ENCODE measurements at regions not wholly inside any gene's neighbourhood (a gene's known extent, or its start where the extent isn't known, plus 50 kb on each side); places are given as distances from the start of the nearest gene placed in this dataset.

GRCh38 chr16:31807086-31807485, 66.5 kb upstream of the ZNF267 start:
- no peak overlapping the region for H2AFZ ChIP-seq (ENCODE audit: low read depth, low read length, poor library complexity, severe bottlenecking)
- no peaks in the 10 kb centered on the region for H4K20me1 ChIP-seq (ENCODE audit: insufficient read depth)
- H3K79me2 ChIP-seq (ENCODE audit: insufficient read depth, low read length): no peaks in the 10 kb centered on the region
- no peaks in the 10 kb centered on the region for H3K4me1 ChIP-seq (ENCODE audit: control insufficient read depth in 1 of 2, insufficient read depth in 2 of 2, low read length in 2 of 2)
- no peak overlapping the region for H3K9ac ChIP-seq (ENCODE audit: low read length)
- no peak overlapping the region for H3K27ac ChIP-seq (ENCODE audit: low read depth, low read length)
- TF ChIP-seq EZH2phosphoT487 (IDR thresholded peaks at IDR 0.05; ENCODE audit: borderline replicate concordance): no peak
- no peak for TF ChIP-seq ZNF274 (IDR thresholded peaks at IDR 0.05; ENCODE audit: low read depth, low read length)
- TF ChIP-seq YY1 (IDR thresholded peaks at IDR 0.05; ENCODE audit: extremely low read depth, insufficient replicate concordance, low read depth, low read length): no peak
- no peak for TF ChIP-seq ZFX (IDR thresholded peaks at IDR 0.05)
- no peak for TF ChIP-seq EZH2 (IDR thresholded peaks at IDR 0.05)
- no peak for TF ChIP-seq JUND (IDR thresholded peaks at IDR 0.05)
- no peak for TF ChIP-seq SP1 (IDR thresholded peaks at IDR 0.05; ENCODE audit: low read depth)
- no peak for TF ChIP-seq FOSL1 (IDR thresholded peaks at IDR 0.05; ENCODE audit: low read depth)
- no peak for TF ChIP-seq CTCF (IDR thresholded peaks at IDR 0.05 in 2 of 3, conservative IDR thresholded peaks at IDR 0.05 in 1 of 3; ENCODE audit: borderline replicate concordance in 1 of 3, insufficient read depth in 1 of 3, low read depth in 2 of 3, low read length in 2 of 3)
- no peak for TF ChIP-seq REST (IDR thresholded peaks at IDR 0.05; ENCODE audit: low read depth)
- no peak for TF ChIP-seq ELF1 (IDR thresholded peaks at IDR 0.05; ENCODE audit: borderline replicate concordance, low read depth)
- TF ChIP-seq TCF7L2 (IDR thresholded peaks at IDR 0.05; ENCODE audit: borderline replicate concordance, extremely low read depth, insufficient read depth, insufficient read length): no peak
- TF ChIP-seq ZBTB33 (IDR thresholded peaks at IDR 0.05; ENCODE audit: extremely low read depth, insufficient replicate concordance, low read length): no peak
- TF ChIP-seq SIN3A (IDR thresholded peaks at IDR 0.05; ENCODE audit: low read depth): no peak
- TF ChIP-seq POLR2AphosphoS5 (IDR thresholded peaks at IDR 0.05; ENCODE audit: low read depth, low read length): no peak
- no peak for TF ChIP-seq MAX (IDR thresholded peaks at IDR 0.05)
- TF ChIP-seq CBX3 (IDR thresholded peaks at IDR 0.05; ENCODE audit: low read depth): no peak
- TF ChIP-seq SRF (IDR thresholded peaks at IDR 0.05; ENCODE audit: low read depth): no peak
- CTCF ChIA-PET: no interaction called here
- no peaks in the 10 kb centered on the region for H3K9me2 ChIP-seq (ENCODE audit: insufficient read depth)
- POLR2A ChIA-PET: no interaction called here
- DNase-seq (ENCODE audit: low read depth, low spot score) (no peak), ATAC-seq (no peak)
- no TSS peak for BruUV-seq (replicated peaks)
- intact Hi-C loops (cut with micrococcal nuclease): no loop called here
- H3K27me3 ChIP-seq (ENCODE audit: insufficient read depth, low read length): no peaks in the 10 kb centered on the region
- no peaks in the 10 kb centered on the region for H3K36me3 ChIP-seq (ENCODE audit: control insufficient read depth in 1 of 2, insufficient read depth in 2 of 2, low read length in 2 of 2)
- no peaks in the 10 kb centered on the region for H3K9me3 ChIP-seq (ENCODE audit: control insufficient read depth in 1 of 2, insufficient read depth in 1 of 2, low read depth in 1 of 2, low read length in 2 of 2)
- H3K4me2 ChIP-seq (ENCODE audit: low read length): no peak overlapping the region
- no peak overlapping the region for H3K4me3 ChIP-seq (replicated peaks in 1 of 2; ENCODE audit: low read depth in 1 of 2, low read length in 2 of 2)
- RAD21 ChIA-PET (ENCODE audit: low non-redundant PET in 1 of 2, low total read pairs in 2 of 2, uncharacterized antibody in 2 of 2, unreplicated experiment in 2 of 2): no interaction called here

Measured in HCT116 (cell line).